ENCODE measurements at regions not wholly inside any gene's neighbourhood (a gene's known extent, or its start where the extent isn't known, plus 50 kb on each side); places are given as distances from the start of the nearest gene placed in this dataset.
"Not testable (repeated sequence)": the region's sequence is repeated elsewhere in the genome, so short reads cannot be mapped to it uniquely, and the experiment has no call there.

DNA sequence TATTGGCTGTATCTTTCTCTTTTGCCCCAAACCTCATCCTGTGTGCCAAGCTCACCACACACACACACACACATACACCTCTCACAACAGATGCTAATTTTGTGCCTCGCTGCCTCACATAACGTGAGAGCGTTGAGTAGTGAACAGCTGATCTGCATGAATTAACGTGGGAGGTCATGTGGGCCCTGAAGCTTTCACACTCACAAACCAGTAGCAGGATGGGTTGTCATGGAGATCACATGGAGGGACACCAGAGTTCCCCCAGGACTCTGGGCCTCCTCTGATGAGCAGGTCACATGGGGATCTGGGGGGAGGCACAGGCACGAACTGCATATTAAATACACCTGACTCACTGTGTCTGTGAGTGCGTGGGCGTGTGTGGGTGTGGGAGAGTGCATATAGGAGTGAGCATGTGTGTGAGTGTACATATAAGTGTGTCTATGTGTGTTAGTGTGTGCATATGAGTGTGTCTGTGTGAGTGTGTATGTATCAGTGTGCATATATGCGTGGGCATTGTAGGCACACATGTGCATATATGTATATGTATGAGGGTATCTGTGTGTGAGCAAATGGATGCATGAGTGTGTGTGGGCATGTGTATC lies 62.7 kb upstream of the SULF2 start:
- Histone ChIP-seq H3K36me3 (replicated peaks) (no peaks in the 10 kb centered on the region), H3K4me3 (ENCODE audit: low read depth, low read length) (no peak overlapping the region), H3K27me3 (replicated peaks) (no peaks in the 10 kb centered on the region), H3K27ac (no peak overlapping the region)
- DNase-seq = no peak
- TF ChIP-seq, protein P1, sequence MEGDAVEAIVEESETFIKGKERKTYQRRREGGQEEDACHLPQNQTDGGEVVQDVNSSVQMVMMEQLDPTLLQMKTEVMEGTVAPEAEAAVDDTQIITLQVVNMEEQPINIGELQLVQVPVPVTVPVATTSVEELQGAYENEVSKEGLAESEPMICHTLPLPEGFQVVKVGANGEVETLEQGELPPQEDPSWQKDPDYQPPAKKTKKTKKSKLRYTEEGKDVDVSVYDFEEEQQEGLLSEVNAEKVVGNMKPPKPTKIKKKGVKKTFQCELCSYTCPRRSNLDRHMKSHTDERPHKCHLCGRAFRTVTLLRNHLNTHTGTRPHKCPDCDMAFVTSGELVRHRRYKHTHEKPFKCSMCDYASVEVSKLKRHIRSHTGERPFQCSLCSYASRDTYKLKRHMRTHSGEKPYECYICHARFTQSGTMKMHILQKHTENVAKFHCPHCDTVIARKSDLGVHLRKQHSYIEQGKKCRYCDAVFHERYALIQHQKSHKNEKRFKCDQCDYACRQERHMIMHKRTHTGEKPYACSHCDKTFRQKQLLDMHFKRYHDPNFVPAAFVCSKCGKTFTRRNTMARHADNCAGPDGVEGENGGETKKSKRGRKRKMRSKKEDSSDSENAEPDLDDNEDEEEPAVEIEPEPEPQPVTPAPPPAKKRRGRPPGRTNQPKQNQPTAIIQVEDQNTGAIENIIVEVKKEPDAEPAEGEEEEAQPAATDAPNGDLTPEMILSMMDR (IDR thresholded peaks at IDR 0.05; ENCODE audit: low read depth, low read length, missing control alignments) = no peak
- in situ Hi-C loops (cut with HindIII; ENCODE audit: low pct_ligation_motif_present, low sequenced_read_pairs) = no loop called here

DNA sequence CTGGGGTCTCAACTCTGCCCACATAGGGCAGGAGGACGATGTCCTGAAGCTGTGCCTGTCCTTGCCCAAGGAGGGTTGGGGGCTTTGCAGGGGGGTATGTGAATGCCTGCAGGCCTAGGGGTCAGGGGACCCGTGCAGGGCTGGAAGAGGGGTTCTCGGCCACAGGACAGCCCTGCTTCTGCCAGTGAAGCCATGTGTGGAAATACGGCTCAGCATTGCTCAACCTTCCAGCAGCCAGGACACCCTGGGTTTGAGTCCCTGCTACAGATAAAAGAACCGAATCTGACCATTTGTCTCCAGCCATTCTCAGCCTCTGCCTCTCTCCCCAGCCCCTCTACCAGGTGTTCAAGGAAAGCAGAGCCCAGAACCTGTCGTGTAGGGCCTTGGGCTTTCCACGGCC lies 61.9 kb upstream of the SULF2 start:
- in situ Hi-C loops (cut with HindIII; ENCODE audit: low pct_ligation_motif_present, low sequenced_read_pairs); DNase-seq: not testable (repeated sequence)

DNA sequence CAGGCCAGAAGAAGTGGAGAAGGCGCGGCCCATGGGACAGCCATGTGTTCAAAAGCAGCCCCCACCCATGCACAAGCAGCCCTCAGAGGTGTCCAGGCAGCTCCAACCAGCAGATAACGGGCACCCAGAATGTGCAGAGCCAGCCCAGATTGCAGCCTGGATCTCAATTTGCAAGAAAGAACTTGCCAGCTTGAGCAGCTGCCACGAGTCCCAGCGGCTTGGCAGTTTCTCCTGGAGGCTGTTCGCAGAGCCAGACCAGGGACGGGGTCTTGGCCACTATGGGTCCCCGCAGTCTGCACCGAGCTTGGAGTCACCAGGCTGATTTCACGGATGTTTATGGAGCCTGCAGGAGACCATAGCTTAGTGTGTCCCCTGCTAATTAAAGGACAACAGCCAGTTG lies 61.4 kb upstream of the SULF2 start:
- H3K4me3 ChIP-seq (ENCODE audit: low read depth, low read length); H3K27ac ChIP-seq; in situ Hi-C loops (cut with HindIII; ENCODE audit: low pct_ligation_motif_present, low sequenced_read_pairs); H3K36me3 ChIP-seq (replicated peaks); H3K27me3 ChIP-seq (replicated peaks); DNase-seq: not testable (repeated sequence)

More for the DNA sequence above, 61.9 kb upstream of the SULF2 start:
- not testable (repeated sequence) for H3K4me3 ChIP-seq (ENCODE audit: low read depth, low read length); H3K27ac ChIP-seq; H3K36me3 ChIP-seq (replicated peaks); H3K27me3 ChIP-seq (replicated peaks)

DNA sequence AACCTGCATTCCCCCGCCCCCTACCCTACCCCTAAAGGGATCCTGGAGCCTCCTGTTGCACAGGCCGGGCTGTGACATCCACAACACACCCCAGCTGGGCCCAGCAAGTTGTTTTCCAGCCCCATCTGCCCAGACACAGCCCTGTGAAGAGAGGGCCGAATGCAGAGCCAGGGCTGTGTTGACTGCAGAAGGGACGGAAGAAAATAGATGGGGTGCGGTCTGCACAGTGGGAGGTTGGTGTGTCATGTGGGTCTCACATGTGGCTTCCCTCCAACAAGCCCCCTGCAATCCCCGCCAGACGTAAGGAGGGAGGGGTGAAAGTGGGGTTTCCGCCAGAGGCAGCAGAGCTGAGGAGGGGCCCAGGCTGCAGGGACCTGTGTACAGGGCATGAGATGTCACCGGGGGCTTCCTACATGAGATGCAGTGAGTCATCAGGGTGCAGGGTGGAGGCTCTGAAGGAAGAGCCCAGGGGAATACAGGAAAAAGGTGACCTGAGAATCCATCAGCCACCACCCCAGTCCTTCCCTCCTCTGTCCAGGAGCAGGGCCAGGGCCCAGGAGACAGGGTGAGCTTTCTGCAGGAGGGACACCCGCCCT lies 60.2 kb upstream of the SULF2 start:
- H3K27me3 ChIP-seq (replicated peaks); H3K36me3 ChIP-seq (replicated peaks); H3K4me3 ChIP-seq (ENCODE audit: low read depth, low read length); DNase-seq; in situ Hi-C loops (cut with HindIII; ENCODE audit: low pct_ligation_motif_present, low sequenced_read_pairs); H3K27ac ChIP-seq: not testable (repeated sequence)

DNA sequence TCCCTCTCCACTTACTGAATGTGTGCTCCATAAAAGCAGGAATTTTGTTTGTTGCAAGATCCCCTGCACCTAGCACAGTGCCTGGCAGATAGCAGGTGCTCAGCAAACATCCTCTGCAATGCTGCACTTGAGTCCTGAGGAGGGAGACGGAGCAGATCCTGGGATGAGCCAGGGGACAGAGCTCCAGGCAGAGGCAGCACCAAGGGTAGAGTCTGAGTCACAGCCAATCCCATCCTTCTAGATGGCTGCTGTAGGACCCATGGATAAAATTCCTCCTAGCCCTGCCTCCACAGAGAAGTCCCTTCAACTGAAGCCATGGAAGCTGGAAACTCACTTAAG lies 59.3 kb upstream of the SULF2 start:
- H3K27me3 ChIP-seq (replicated peaks); H3K27ac ChIP-seq; DNase-seq; in situ Hi-C loops (cut with HindIII; ENCODE audit: low pct_ligation_motif_present, low sequenced_read_pairs); H3K4me3 ChIP-seq (ENCODE audit: low read depth, low read length); H3K36me3 ChIP-seq (replicated peaks): not testable (repeated sequence)

DNA sequence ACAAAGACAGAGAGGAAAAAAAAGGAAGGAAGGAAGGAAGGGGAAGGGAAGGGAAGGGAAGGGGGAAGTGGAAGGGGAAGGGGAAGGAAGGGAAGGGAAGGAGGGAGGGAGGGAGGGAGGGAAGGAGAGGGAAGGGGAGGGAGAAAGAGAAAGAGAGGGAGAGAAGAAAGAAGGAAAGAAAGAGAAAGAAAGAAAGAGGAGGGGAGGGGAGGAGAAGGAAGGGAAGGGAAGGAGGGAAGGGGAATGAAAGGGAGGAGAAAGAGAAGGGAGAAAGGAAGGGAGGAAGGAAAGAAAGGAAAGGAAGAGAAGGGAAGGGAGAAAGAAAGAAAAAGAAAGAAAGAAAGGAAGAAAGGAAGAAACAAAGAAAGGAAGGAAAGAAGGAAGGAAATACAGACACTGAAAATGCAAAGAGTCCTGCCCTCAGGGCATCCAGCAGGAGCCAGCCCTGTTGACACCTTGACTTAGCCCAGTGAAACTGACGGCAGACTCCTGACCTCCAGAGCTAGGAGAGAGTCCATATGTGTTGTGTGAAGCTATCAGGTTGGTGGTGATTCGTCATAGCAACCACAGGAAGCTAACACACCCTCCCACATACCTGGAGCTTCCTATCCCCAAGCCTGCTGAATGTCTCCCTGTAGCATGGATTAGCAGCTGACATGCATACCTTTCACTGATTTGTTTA lies 58.7 kb upstream of the SULF2 start:
- in situ Hi-C loops (cut with HindIII; ENCODE audit: low pct_ligation_motif_present, low sequenced_read_pairs) = no loop called here
- no peaks in the 10 kb centered on the region for H3K27me3 ChIP-seq (replicated peaks)
- H3K4me3 ChIP-seq (ENCODE audit: low read depth, low read length) = no peak overlapping the region
- no peak overlapping the region for H3K27ac ChIP-seq
- TF ChIP-seq, protein P1 (IDR thresholded peaks at IDR 0.05; ENCODE audit: low read depth, low read length, missing control alignments) = no peak
- H3K36me3 ChIP-seq (replicated peaks) = no peaks in the 10 kb centered on the region
- no peak for DNase-seq

DNA sequence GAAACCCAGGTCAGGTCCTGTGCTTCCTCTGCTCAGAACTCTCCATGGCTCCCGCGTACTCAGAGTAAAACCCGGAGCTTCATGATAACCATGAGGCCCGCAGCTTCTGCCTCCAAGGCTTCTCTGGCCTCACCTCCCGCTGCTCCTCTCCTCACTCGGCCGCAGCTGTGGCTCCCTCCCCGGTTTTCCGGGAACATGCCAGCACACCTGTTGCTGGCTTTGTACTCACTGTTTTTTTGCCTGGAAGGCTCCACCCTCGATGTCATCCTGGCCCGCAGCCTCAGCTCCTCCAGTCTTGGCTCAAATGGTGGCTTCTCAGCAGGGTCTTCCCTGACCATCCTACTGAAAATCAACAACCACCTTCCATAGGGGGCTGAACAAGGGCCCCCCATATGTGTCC lies 57.7 kb upstream of the SULF2 start:
- in situ Hi-C loops (cut with HindIII; ENCODE audit: low pct_ligation_motif_present, low sequenced_read_pairs); H3K27ac ChIP-seq; H3K36me3 ChIP-seq (replicated peaks); H3K27me3 ChIP-seq (replicated peaks); DNase-seq; H3K4me3 ChIP-seq (ENCODE audit: low read depth, low read length): not testable (repeated sequence)

DNA sequence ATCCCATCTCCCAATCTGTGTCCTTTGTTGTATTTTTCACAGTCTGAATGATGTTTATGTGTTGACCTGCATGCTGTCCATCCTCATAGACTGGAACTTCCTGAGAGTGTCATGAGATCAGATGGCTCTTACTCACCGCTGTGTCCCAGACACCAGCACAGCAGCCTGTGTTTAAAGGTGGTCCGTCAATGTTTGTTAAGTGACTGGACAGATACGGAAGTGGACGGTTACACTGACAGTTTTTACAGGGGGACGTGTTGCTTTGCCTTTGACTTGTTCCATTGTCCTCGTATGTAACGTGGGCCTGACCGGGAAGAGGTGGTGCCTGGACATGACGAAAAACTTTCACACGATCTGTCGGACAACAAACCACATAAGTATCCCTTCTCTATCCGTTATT lies 56.7 kb upstream of the SULF2 start:
- H3K27ac ChIP-seq; H3K27me3 ChIP-seq (replicated peaks); H3K4me3 ChIP-seq (ENCODE audit: low read depth, low read length); in situ Hi-C loops (cut with HindIII; ENCODE audit: low pct_ligation_motif_present, low sequenced_read_pairs); DNase-seq; H3K36me3 ChIP-seq (replicated peaks): not testable (repeated sequence)

DNA sequence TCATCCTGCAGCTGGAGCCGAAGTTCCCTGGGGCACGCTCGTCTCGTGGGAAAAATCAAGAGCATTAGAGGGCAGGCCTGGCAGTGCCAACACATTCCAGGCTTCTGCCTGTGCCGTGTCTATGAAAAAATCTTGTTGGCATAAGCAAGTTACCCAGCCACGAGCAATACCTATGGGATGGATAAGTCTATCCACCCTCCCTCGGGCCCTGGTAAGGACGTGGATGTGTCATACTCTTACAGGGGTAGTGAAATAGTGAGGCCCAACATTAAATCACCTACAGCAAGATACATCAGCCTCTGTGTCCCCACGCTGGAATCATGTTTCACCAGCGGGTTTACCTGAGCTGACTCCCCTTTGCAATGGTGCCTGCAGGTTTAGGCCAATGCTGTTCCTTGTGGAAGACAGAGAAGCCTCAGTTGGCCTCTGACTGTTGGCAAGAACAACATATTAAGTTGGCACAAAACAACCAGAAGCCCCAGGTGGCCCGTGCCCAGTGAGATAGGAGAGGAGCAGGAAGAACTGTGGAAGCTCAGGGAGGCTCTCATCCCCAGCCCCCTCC lies 51.1 kb upstream of the SULF2 start:
- in situ Hi-C loops (cut with HindIII; ENCODE audit: low pct_ligation_motif_present, low sequenced_read_pairs); H3K27me3 ChIP-seq (replicated peaks); H3K27ac ChIP-seq; H3K4me3 ChIP-seq (ENCODE audit: low read depth, low read length); DNase-seq; H3K36me3 ChIP-seq (replicated peaks): not testable (repeated sequence)

Data from brain microvascular endothelial cell (primary cell).